ENCODE measurements at regions not wholly inside any gene's neighbourhood (a gene's known extent, or its start where the extent isn't known, plus 50 kb on each side); places are given as distances from the start of the nearest gene placed in this dataset.

GRCh38 chr15:26213427-26213826, 350.3 kb upstream of the ATP10A start:
- H3K4me3 ChIP-seq (ENCODE audit: low read depth, low read length): no peak overlapping the region
- ChIA-PET POLR2A (no interaction called here), CTCF (no interaction called here)
- no peak overlapping the region for H3K27ac ChIP-seq (ENCODE audit: low read depth, low read length)
- no peaks in the 10 kb centered on the region for H3K9me3 ChIP-seq (ENCODE audit: control insufficient read depth, insufficient read depth, low read length)
- TF ChIP-seq, protein P1, sequence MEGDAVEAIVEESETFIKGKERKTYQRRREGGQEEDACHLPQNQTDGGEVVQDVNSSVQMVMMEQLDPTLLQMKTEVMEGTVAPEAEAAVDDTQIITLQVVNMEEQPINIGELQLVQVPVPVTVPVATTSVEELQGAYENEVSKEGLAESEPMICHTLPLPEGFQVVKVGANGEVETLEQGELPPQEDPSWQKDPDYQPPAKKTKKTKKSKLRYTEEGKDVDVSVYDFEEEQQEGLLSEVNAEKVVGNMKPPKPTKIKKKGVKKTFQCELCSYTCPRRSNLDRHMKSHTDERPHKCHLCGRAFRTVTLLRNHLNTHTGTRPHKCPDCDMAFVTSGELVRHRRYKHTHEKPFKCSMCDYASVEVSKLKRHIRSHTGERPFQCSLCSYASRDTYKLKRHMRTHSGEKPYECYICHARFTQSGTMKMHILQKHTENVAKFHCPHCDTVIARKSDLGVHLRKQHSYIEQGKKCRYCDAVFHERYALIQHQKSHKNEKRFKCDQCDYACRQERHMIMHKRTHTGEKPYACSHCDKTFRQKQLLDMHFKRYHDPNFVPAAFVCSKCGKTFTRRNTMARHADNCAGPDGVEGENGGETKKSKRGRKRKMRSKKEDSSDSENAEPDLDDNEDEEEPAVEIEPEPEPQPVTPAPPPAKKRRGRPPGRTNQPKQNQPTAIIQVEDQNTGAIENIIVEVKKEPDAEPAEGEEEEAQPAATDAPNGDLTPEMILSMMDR (IDR thresholded peaks at IDR 0.05; ENCODE audit: low read depth, low read length): no peak
- no peak for DNase-seq (ENCODE audit: low read depth, low spot score)
- H3K27me3 ChIP-seq (ENCODE audit: control insufficient read depth, insufficient read depth, low read length): no peaks in the 10 kb centered on the region

GRCh38 chr15:26212109-26212508, 349.0 kb upstream of the ATP10A start:
- no peak overlapping the region for H3K4me3 ChIP-seq (ENCODE audit: low read depth, low read length)

DNA sequence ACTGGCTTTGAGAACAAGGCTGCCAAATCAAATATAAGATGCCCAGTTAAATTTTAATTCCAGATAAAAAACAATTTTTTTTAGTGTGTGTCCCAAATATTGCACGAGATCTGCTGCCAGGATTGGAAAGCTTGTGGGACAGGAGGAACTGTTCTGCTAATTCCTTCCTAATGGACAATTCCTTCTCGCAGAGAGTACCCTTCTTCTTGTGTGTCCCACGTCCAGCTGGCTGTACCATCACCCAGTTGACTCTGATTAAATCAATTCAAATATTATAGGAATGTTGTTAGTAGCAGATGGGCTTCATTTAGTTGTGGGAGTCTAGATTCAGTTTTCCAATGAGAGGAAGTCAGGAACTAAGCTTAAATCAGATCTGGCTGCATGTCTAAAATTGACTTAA, 347.9 kb upstream of the ATP10A start:
- CTCF ChIA-PET: no interaction called here
- Histone ChIP-seq H3K9me3 (ENCODE audit: control insufficient read depth, insufficient read depth, low read length) (no peaks in the 10 kb centered on the region), H3K4me3 (ENCODE audit: low read depth, low read length) (no peak overlapping the region), H3K27me3 (ENCODE audit: control insufficient read depth, insufficient read depth, low read length) (no peaks in the 10 kb centered on the region), H3K27ac (ENCODE audit: low read depth, low read length) (no peak overlapping the region)
- POLR2A ChIA-PET: no interaction called here
- TF ChIP-seq, protein P1 (IDR thresholded peaks at IDR 0.05; ENCODE audit: low read depth, low read length): no peak
- DNase-seq (ENCODE audit: low read depth, low spot score): no peak

More at GRCh38 chr15:26212109-26212508, 349.0 kb upstream of the ATP10A start:
- TF ChIP-seq, protein P1 (IDR thresholded peaks at IDR 0.05; ENCODE audit: low read depth, low read length): no peak
- CTCF ChIA-PET: no interaction called here
- no peak for DNase-seq (ENCODE audit: low read depth, low spot score)
- POLR2A ChIA-PET: no interaction called here
- H3K27ac ChIP-seq (ENCODE audit: low read depth, low read length): no peak overlapping the region
- no peaks in the 10 kb centered on the region for H3K9me3 ChIP-seq (ENCODE audit: control insufficient read depth, insufficient read depth, low read length)
- no peaks in the 10 kb centered on the region for H3K27me3 ChIP-seq (ENCODE audit: control insufficient read depth, insufficient read depth, low read length)

- H3K4me3 ChIP-seq (ENCODE audit: low read depth, low read length): no peak overlapping the region
- ChIA-PET CTCF (interaction anchor here (0.6 kb wide), 1 partner anchor 9 kb away, joined by 3 read pairs; no protein-coding TSS in a partner anchor), POLR2A (no interaction called here)
- TF ChIP-seq, protein P1 (IDR thresholded peaks at IDR 0.05; ENCODE audit: low read depth, low read length): no peak
- H3K27me3 ChIP-seq (ENCODE audit: control insufficient read depth, insufficient read depth, low read length): no peaks in the 10 kb centered on the region
- peaks cover 15% of the 10 kb centered on the region for H3K9me3 ChIP-seq (ENCODE audit: control insufficient read depth, insufficient read depth, low read length)
- DNase-seq (ENCODE audit: low read depth, low spot score): no peak
- H3K27ac ChIP-seq (ENCODE audit: low read depth, low read length): no peak overlapping the region
Measured at GRCh38 chr15:26201177-26201858, 338.2 kb upstream of the ATP10A start.

DNA sequence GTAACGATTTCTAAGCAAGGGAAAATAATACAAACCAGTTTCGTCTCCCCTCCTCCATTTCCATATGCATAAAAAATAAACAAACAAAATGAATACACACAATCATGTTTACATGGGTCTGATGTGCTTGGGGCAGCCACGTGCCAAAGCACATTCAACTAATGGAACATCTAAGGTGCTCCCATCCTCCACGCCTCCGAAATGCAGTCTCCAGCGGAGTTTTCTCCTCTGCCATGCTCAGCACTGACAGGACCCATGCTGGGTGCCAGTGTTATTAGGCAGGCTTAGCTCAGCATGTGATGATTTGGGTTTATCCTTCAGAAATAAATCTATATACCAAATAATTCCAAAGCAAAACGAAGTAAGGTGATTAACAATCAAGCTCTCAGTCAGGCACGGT, 337.3 kb upstream of the ATP10A start:
- DNase-seq (ENCODE audit: low read depth, low spot score): no peak
- TF ChIP-seq, protein P1 (IDR thresholded peaks at IDR 0.05; ENCODE audit: low read depth, low read length): no peak
- Histone ChIP-seq H3K4me3 (ENCODE audit: low read depth, low read length) (no peak overlapping the region), H3K27me3 (ENCODE audit: control insufficient read depth, insufficient read depth, low read length) (no peaks in the 10 kb centered on the region), H3K27ac (ENCODE audit: low read depth, low read length) (no peak overlapping the region), H3K9me3 (ENCODE audit: control insufficient read depth, insufficient read depth, low read length) (peaks cover 15% of the 10 kb centered on the region)
- ChIA-PET CTCF (no interaction called here), POLR2A (no interaction called here)
